Activated effector memory CD4-positive, alpha-beta T cell treated with anti-CD3 and anti-CD28 coated beads, Interleukin-2, amount 50 U/mL, for 16 hours (primary cell): ENCODE measurements at regions not wholly inside any gene's neighbourhood (a gene's known extent, or its start where the extent isn't known, plus 50 kb on each side); places are given as distances from the start of the nearest gene placed in this dataset.

Source experiments
- DNase-seq: peaks from one replicate; pipeline ENCODE4 v3.0.0-alpha.2; 2020

DNA sequence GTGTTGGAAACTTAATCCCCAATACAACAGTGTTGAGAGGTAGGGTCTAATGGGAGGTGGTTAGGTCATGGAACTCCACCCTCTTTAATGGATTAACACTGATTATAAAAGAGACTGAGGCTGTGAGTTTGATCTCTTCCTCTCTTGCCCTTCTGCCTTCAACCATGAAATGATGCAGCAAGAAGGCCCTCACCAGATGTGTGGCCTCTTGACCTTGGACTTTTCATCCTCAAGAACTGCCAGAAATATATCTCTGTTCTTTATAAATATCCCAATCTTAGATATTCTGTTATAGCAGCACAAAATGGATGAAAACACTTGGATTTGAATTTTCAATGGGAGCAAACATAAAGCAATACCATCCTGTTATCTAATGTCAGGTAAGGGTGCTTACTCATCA lies 67.6 kb downstream of the NMUR2 start:
- DNase-seq = no peak

- DNase-seq = no peak
These were observed 69.6 kb downstream of the NMUR2 start for GRCh38 chr5:152335461-152335860.

DNA sequence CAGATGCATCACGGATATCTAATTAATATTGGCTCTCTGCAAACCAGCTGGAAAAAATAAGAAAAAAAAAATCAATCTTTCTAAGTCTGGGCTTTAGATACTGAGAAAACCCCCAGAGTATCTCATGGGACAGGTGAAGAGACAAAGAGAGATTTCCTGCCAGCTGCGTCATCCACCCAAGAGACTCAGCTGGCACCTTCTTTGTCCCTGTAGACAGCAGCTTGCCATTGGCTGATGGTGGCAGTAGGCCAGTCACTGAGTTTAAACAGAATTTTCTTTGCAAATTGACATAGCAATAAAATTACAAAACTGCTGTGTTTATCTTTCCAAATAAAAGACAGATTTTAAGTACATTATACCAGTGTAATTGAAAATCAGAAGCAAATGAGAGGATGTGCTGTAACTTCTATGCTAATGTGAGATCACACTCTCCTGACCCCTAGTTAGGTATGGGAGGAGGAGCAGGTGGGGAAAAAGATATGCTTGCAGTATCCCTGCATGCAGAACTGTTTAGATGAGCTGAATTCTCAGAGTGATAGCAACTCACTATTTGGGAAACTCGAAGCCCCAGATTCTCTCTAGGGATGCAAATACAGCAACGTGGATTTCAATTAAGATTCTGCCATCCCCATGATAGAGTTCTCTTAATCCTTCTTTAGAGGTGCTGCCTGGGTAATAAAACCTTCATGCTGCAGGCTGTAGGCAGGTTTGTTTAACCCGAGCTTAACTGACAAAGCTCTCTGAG lies 72.2 kb downstream of the NMUR2 start:
- DNase-seq = no peak

- DNase-seq = no peak
These were observed 73.4 kb downstream of the NMUR2 start for GRCh38 chr5:152331718-152332117.

- no peak for DNase-seq
These were observed 74.1 kb downstream of the NMUR2 start for GRCh38 chr5:152331006-152331405.

DNA sequence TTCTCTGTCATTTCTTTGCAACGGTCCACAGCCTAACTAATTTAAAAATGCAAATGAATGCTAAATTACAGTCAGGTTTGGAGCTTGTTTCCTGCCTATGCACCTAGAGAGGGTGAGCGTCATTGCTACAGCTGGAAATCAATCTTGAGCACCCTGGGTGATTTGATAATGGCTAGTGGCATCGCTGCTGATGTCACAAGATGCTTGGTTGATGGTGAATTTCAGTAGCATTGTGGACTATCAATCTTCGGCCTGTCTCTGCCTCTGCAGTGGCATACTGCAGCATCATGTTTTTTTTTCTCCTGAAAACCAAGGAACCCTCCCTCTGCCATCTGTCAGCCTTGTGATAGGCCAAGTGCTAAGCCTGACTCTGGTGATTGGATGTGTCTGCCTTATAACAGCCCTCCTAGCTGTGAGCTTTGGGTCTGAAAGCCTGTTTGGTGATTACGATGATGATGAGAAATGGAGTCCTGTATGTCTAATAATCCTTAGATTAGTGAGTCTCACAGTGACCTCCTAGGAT lies 75.3 kb downstream of the NMUR2 start:
- DNase-seq = no peak

DNA sequence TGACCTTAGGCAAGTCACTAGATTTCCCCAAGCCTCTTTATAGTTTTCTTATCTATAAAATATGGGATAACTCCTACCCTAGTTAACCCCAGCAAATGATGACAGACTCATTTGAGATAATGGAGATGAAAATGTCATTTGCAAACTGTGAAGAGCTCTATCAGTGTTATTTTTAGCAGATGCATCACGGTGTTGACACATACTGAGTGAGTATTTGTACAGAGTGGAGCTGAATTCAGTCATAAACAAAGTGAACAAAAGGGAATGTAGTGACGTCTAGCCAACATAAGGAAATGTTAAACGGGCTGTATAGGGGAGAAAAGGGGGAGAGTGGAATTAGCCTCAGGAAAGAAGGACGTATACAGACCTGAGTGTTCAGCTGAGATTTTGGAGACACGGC lies 75.9 kb downstream of the NMUR2 start:
- no peak for DNase-seq

DNA sequence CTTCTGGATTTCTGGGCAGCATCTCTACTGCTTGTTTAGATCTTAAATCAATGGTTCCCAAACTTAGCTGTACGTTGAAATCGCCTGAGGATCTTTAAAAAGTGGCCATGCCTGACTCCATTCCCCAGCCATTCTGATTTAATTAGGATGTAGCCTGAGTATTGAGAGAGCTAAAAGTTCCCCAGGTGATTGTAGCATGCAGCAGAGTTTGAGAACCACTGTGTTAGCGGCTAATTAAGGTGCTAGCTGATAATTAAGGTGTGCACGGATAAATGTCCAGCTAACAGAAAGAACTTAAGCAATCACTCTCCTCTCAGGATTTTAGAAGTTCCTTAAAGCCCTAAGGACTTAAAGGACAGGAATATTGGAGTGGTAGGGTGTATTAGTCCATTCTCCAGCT lies 89.1 kb downstream of the NMUR2 start:
- no peak for DNase-seq

DNA sequence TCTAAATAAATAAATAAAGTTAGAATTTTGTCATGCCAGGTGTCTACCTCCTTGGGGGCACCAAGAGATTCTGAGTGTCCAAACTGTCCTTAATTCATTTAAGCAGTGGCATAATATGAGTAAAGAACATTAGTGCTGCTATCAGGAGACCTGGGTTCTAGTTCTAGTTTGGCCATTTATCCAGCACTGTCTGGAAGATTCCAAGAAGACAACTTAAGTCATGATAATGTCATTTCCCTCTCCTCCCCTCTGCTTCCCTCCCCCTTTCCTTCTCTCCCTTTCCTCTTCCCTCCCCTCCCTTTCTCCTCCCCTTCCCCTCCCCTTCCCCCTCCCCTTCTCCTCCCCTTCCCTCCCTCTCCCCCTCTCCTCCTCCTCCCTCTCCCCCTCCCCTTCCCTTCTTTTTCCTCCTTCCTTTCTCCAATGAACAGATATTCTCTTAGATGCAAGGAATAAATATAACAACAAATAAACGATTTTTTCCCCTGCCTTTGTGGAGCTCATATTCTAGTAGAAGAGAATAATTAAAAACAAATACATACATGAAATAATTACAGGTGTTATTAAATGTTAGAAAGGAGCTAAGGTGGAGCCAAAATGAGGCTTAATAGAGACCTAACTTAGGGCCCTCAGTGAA lies 90.8 kb downstream of the NMUR2 start:
- no peak for DNase-seq

- no peak for DNase-seq
These were observed 95.1 kb downstream of the NMUR2 start for GRCh38 chr5:152309926-152310450.

DNA sequence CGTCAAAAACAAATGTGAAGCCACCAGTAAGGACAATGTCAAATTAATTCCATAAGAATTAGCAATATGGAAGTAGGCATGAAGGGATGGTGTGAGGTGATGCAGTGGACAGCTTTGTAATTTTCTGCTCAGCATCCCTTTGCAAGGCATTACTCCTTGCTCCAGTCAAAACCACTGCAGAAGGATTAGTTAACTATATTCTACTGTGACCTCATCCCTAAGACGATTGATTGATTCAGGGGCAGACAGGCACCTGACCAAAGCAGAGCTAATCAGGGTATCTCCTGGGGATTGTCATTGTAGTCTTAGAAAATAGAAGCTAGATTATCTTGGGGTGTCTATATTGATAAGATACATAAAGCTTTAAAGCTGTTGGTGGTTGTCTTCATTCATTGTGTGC lies 98.7 kb downstream of the NMUR2 start:
- no peak for DNase-seq

DNA sequence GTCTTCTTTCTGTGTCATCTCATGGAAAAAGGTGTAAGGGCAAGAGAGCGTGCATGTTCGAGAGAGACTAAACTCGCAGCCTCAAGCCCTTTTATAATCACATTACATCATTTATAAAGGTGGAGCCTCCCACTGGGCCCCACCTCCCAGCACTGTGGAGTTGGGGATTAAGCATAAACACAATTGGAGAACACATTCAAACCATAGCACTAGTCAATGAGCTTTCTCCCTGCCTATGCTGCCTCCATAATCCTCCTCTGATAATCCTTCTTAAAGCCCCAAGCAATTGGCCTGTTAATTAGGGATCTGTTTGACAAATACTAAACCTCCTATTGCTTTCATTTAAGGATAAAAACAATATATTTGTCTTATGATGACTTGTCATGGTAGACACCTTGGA lies 99.6 kb downstream of the NMUR2 start:
- DNase-seq = no peak

DNA sequence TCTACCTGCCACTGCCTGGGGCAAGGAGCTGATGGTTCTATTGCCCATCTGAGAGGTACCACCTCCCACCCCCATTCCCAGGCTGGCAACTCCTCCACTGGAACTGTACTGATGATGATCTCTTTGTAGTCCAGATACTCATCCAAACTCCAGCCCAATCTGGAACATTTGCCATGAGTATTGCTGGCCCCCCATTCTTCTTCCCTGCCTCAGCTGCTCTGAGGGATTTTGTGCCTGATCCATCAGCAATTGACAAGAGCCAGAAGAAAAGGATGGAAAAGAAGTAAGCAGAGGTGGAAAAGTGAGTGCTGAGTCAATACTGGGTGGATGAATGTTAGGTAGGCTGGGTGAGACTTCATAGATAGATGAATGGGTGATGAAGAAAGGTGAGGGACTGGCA lies 101.2 kb downstream of the NMUR2 start:
- DNase-seq = no peak

DNA sequence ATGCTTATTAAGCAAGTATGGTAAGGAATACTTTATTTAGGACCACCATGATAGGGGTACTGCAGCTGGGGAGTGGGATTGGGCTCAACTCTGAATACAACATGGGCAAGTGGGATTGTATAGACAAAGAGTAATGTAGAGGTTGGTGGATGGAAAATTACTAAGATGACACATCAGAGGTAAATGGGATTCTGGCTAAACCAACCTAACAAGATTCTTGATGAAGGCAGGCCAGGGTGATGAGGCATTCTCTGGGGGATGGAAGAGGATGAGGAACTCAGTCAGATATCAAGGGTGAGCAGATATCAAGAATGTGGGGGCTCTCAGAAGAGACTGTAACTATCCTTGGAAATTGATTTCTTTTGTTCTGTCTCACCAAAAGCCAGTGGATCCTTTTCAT lies 107.2 kb downstream of the NMUR2 start:
- DNase-seq = no peak

DNA sequence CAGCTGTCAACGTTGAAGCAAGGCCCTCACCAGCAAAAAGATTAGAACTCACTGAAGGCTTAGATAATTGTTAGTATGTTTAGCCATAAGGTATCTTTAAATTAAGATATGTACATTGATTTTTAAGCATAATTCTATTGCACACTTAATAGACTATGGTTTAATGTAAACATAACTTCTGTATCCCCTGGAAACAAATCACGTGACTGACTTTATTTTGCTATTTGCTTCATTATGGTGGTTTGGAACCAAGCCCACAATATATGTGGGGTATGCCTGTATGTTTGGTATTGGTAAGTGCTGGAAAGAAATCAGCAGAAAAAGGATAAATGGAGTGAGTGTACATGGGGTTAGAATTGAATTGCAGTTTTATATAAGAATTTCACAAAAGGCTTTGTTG lies 111.9 kb downstream of the NMUR2 start:
- DNase-seq = no peak

DNA sequence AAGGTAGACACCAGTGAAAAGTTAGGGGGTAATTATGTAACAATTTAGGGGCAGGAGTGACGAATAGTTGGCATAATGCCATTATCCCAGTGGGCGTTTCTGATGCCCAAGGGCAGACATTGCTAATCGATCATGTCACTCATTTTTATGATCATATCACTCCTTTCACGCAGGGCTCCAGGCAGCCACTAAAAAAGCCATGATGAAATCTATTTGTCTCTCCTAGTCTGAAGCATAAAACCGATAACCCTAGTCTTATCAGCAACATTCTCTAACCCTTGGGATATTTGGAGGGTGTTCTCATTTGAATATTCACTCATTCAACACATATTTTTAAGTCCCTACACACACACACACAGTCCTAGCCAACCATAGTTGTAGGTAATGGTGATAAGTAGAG lies 114.9 kb downstream of the NMUR2 start:
- no peak for DNase-seq

GRCh38 chr5:152288917-152289595 lies 116.0 kb downstream of the NMUR2 start:
- no peak for DNase-seq

DNA sequence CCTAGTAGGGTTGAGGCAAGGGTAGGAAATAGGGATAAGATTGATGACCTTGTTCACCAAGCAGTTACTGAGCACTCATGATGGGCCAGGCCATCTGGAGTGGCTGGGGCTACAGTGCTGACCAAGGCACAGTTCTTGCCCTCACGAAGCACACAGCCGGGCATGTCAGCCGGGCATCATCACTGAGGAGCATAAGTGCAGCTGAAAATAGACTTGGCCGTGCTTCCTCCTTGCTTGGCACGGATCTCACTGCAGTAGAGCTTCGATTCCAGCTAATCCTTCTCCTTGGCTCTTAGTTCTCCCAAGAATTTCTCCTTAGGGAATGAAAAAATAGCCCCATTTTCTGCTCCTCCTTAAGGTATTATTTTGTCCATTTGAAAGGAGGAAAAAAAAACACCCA lies 116.6 kb downstream of the NMUR2 start:
- no peak for DNase-seq

DNA sequence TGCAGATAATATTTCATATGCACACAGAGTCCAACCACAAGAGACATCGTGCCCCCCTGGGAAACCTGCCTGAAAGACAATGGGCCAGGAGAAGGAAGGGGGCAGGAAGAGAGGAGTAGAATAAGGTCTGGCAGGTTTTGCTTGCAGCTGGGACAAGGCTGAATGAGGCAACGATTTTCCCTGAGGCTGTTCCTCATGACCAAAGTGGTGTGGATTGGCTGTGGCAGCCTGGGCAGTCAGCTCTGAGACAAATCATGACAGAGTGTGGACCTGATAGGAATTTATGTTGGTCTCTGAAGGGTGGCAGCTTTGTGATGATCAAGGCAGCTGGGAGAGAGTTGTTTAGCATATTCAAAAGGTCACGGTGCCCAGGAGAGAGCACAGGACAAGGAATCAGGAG lies 119.3 kb downstream of the NMUR2 start:
- DNase-seq = no peak

GRCh38 chr5:152282331-152282730 lies 122.7 kb downstream of the NMUR2 start:
- no peak for DNase-seq

DNA sequence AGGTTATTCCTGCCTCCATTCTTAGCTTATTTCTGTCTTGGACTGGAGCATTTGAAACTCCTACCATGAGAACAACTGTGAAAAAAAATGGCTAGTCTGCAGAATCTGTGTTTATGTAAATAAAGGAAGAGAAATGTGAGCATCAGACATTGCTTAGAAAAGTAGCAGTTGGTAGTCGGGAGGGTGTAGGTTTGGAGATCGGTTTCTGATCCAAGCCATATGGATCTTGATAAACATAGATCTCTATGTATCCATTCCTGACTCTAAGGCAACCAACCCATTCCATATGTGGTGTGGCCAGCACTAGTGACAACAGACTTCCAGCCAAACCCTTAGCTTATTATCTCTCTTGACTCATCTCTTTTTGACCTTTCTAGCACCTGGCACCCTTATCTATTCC lies 127.1 kb downstream of the NMUR2 start:
- no peak for DNase-seq

GRCh38 chr5:152274224-152274623 lies 130.9 kb downstream of the NMUR2 start:
- DNase-seq = no peak

- no peak for DNase-seq
These were observed 133.7 kb downstream of the NMUR2 start for GRCh38 chr5:152271420-152271819.

- DNase-seq = no peak
These were observed 135.0 kb downstream of the NMUR2 start for GRCh38 chr5:152270096-152270495.
